Cardiac fibroblast (primary cell): ENCODE measurements at regions not wholly inside any gene's neighbourhood (a gene's known extent, or its start where the extent isn't known, plus 50 kb on each side); places are given as distances from the start of the nearest gene placed in this dataset.

Source experiments
- DNase-seq, 2 donors: peaks; one replicate each; pipeline versions ENCODE4 v3.0.0 to v3.0.0-alpha.2; 2010; ENCODE audit warnings: low read depth in 2 of 2
- H3K4me3 ChIP-seq, 2 donors: replicated peaks in 1 of 2; 1 replicate in 1 of 2; 2 replicates in 1 of 2; pipeline ENCODE4 v1.5.1; 2011; ENCODE audit warnings: low read depth in 2 of 2, low read length in 2 of 2, mild to moderate bottlenecking in 2 of 2, moderate library complexity in 1 of 2
- CTCF ChIP-seq: IDR thresholded peaks from one replicate; pipeline ENCODE4 v1.5.1; 2011; ENCODE audit warnings: low read depth, mild to moderate bottlenecking, low read length, inconsistent platforms

- no peak overlapping the region for H3K4me3 ChIP-seq
- no peak for TF ChIP-seq CTCF
- DNase-seq: no peak
Measured at GRCh38 chr2:133947057-133947456, 306.8 kb upstream of the MGAT5 start.

GRCh38 chr2:133948610-133949290 lies 305.1 kb upstream of the MGAT5 start:
- TF ChIP-seq CTCF: no peak
- H3K4me3 ChIP-seq: no peak overlapping the region
- no peak for DNase-seq

GRCh38 chr2:133949595-133949994 lies 304.3 kb upstream of the MGAT5 start:
- no peak for TF ChIP-seq CTCF

GRCh38 chr2:133951209-133951608 lies 302.7 kb upstream of the MGAT5 start:
- TF ChIP-seq CTCF: no peak
- no peak for DNase-seq
- H3K4me3 ChIP-seq: no peak overlapping the region

More at GRCh38 chr2:133949595-133949994, 304.3 kb upstream of the MGAT5 start:
- H3K4me3 ChIP-seq: no peak overlapping the region
- no peak for DNase-seq

- H3K4me3 ChIP-seq: no peak overlapping the region
- DNase-seq: no peak
- TF ChIP-seq CTCF: no peak
Measured at GRCh38 chr2:133952420-133952819, 301.5 kb upstream of the MGAT5 start.

GRCh38 chr2:133952896-133953295 lies 301.0 kb upstream of the MGAT5 start:
- no peak for TF ChIP-seq CTCF
- DNase-seq: no peak
- H3K4me3 ChIP-seq: no peak overlapping the region

GRCh38 chr2:133953524-133953923 lies 300.3 kb upstream of the MGAT5 start:
- DNase-seq: no peak
- no peak overlapping the region for H3K4me3 ChIP-seq
- no peak for TF ChIP-seq CTCF
